H1 (cell line): ENCODE measurements at regions not wholly inside any gene's neighbourhood (a gene's known extent, or its start where the extent isn't known, plus 50 kb on each side); places are given as distances from the start of the nearest gene placed in this dataset.

Source experiments
- CTCF ChIA-PET: fragments of 300-600 bp; sonication (Branson Sonifier 250); formaldehyde crosslinking; loops from one replicate; lab custom pipeline; 2021; ENCODE audit not compliant: partially characterized antibody; lab: Charles Lee
- POLR2A ChIA-PET: fragments of 300-600 bp; sonication (Branson Sonifier 250); formaldehyde crosslinking; loops from one replicate; lab custom pipeline; 2021; ENCODE audit warnings: inconsistent platforms; ENCODE audit not compliant: partially characterized antibody; lab: Charles Lee
- DNase-seq, 2 experiments: peaks; one replicate each; pipeline versions ENCODE4 v3.0.0 to v3.0.0-alpha.2; 2010 to 2022; ENCODE audit warnings: low spot score in 2 of 2, low read depth in 1 of 2, mixed read lengths in 1 of 2
- FAIRE-seq: peaks from 2 replicates; lab custom pipeline; 2011; peaks lifted over from hg19 to GRCh38; lab: Jason Lieb, UNC
- H2AFZ ChIP-seq: 2 replicates; pipeline ENCODE4 v1.8.1; 2012; ENCODE audit warnings: low read length, inconsistent platforms
- H2AK5ac ChIP-seq: 2 replicates; pipeline ENCODE4 v1.6.1; 2013; ENCODE audit warnings: low read depth, low read length
- H2BK120ac ChIP-seq: replicated peaks from 2 replicates; pipeline ENCODE3; 2013; ENCODE audit warnings: low read depth, low read length, inconsistent platforms
- H2BK12ac ChIP-seq: 2 replicates; pipeline ENCODE4 v1.6.1; 2013; ENCODE audit warnings: low read depth, low read length
- H2BK15ac ChIP-seq: 2 replicates; pipeline ENCODE4 v1.6.1; 2013; ENCODE audit warnings: low read length
- H2BK20ac ChIP-seq: 2 replicates; pipeline ENCODE4 v1.6.1; 2013; ENCODE audit warnings: low read length
- H2BK5ac ChIP-seq: 2 replicates; pipeline ENCODE4 v1.6.1; 2013; ENCODE audit warnings: low read depth, low read length
- H3K14ac ChIP-seq: 2 replicates; pipeline ENCODE4 v1.6.1; 2013; ENCODE audit warnings: inconsistent platforms; ENCODE audit not compliant: insufficient read length
- H3K18ac ChIP-seq: 2 replicates; pipeline ENCODE4 v1.6.1; 2013; ENCODE audit warnings: low read length; ENCODE audit errors: extremely low read depth
- H3K23ac ChIP-seq: 2 replicates; pipeline ENCODE4 v1.6.1; 2013; ENCODE audit warnings: inconsistent platforms; ENCODE audit not compliant: insufficient read length
- H3K23me2 ChIP-seq: 2 replicates; pipeline ENCODE4 v1.6.1; 2013; ENCODE audit warnings: low read depth, low read length
- H3K27ac ChIP-seq: 2 replicates; pipeline ENCODE4 v1.6.1; 2011; ENCODE audit warnings: low read depth, low read length, inconsistent platforms
- H3K27me3 ChIP-seq, 4 experiments: replicated peaks in 1 of 4; 1 replicate in 1 of 4; 2 replicates in 3 of 4; pipeline versions ENCODE4 v1.6.1 to v1.8.1; 2011 to 2013; ENCODE audit warnings: low read length in 3 of 4, mild to moderate bottlenecking in 3 of 4, inconsistent platforms in 2 of 4, mixed read lengths in 2 of 4, moderate library complexity in 1 of 4; ENCODE audit not compliant: control insufficient read depth in 3 of 4, insufficient read depth in 3 of 4; ENCODE audit errors: extremely low read depth in 1 of 4
- H3K36me3 ChIP-seq, 4 experiments: 2 replicates each; pipeline versions ENCODE4 v1.6.1 to v1.8.1; 2011 to 2013; ENCODE audit warnings: mild to moderate bottlenecking in 4 of 4, low read length in 3 of 4, moderate library complexity in 2 of 4, control low read depth in 1 of 4, inconsistent platforms in 1 of 4; ENCODE audit not compliant: insufficient read depth in 4 of 4, control insufficient read depth in 2 of 4
- H3K4ac ChIP-seq: replicated peaks from 2 replicates; pipeline ENCODE3; 2013; ENCODE audit warnings: low read length, low read depth, mixed read lengths, inconsistent platforms; ENCODE audit not compliant: insufficient read length
- H3K4me1 ChIP-seq, 4 experiments: replicated peaks in 1 of 4; 1 replicate in 1 of 4; 2 replicates in 3 of 4; pipeline versions ENCODE4 v1.6.1 to v1.8.1; 2011 to 2013; ENCODE audit warnings: low read length in 3 of 4, inconsistent platforms in 2 of 4, mixed read lengths in 1 of 4; ENCODE audit not compliant: insufficient read depth in 4 of 4, control insufficient read depth in 3 of 4
- H3K4me2 ChIP-seq, 2 experiments: 2 replicates each; pipeline versions ENCODE4 v1.6.1 to v1.8.1; 2011 to 2013; ENCODE audit warnings: low read depth in 2 of 2, low read length in 2 of 2, control low read depth in 1 of 2, inconsistent platforms in 1 of 2, mild to moderate bottlenecking in 1 of 2; ENCODE audit not compliant: insufficient read depth in 1 of 2
- H3K4me3 ChIP-seq, 4 experiments: fragments of 200-600, 300-600 bp in 1 of 4; sonication (generic), shearing (Covaris generic), sonication (Bioruptor Twin) in 1 of 4; 2 replicates each; pipeline versions ENCODE4 v1.5.1 to v1.8.1; 2011 to 2016; ENCODE audit warnings: low read length in 4 of 4, low read depth in 3 of 4, control low read depth in 2 of 4, inconsistent platforms in 2 of 4, mild to moderate bottlenecking in 2 of 4, mixed read lengths in 1 of 4, moderate library complexity in 1 of 4; ENCODE audit not compliant: insufficient read depth in 2 of 4; ENCODE audit errors: extremely low read depth in 1 of 4
- H3K56ac ChIP-seq: replicated peaks from 2 replicates; pipeline ENCODE3; 2013; ENCODE audit warnings: low read depth, mild to moderate bottlenecking, mixed read lengths, low read length, inconsistent platforms; ENCODE audit not compliant: insufficient read length
- H3K79me1 ChIP-seq: 2 replicates; pipeline ENCODE4 v1.6.1; 2013; ENCODE audit warnings: low read depth, low read length, control low read depth
- H3K79me2 ChIP-seq, 2 experiments: 2 replicates each; pipeline versions ENCODE4 v1.6.1 to v1.8.1; 2012 to 2013; ENCODE audit warnings: low read length in 2 of 2, mild to moderate bottlenecking in 2 of 2, inconsistent platforms in 1 of 2; ENCODE audit not compliant: insufficient read depth in 2 of 2, control insufficient read depth in 1 of 2
- H3K9ac ChIP-seq, 4 experiments: replicated peaks in 1 of 4; 1 replicate in 1 of 4; 2 replicates in 3 of 4; pipeline versions ENCODE4 v1.6.1 to v1.8.1; 2011 to 2013; ENCODE audit warnings: low read depth in 3 of 4, low read length in 3 of 4, control low read depth in 2 of 4, mild to moderate bottlenecking in 2 of 4, moderate library complexity in 2 of 4, inconsistent platforms in 1 of 4; ENCODE audit errors: extremely low read depth in 1 of 4
- H3K9me3 ChIP-seq, 2 experiments: 2 replicates each; pipeline versions ENCODE4 v1.6.1 to v1.8.1; 2012 to 2013; ENCODE audit warnings: mild to moderate bottlenecking in 2 of 2, moderate library complexity in 2 of 2, control low read depth in 1 of 2, inconsistent platforms in 1 of 2, low read depth in 1 of 2, low read length in 1 of 2, mixed read lengths in 1 of 2; ENCODE audit not compliant: insufficient read depth in 2 of 2
- H4K20me1 ChIP-seq, 2 experiments: replicated peaks in 1 of 2; 2 replicates each; pipeline versions ENCODE3 to v1.8.1; 2011 to 2013; ENCODE audit warnings: inconsistent platforms in 2 of 2, low read length in 2 of 2, mild to moderate bottlenecking in 1 of 2; ENCODE audit not compliant: insufficient read depth in 2 of 2, control insufficient read depth in 1 of 2
- H4K5ac ChIP-seq: 2 replicates; pipeline ENCODE4 v1.6.1; 2013; ENCODE audit warnings: low read length, low read depth, mixed read lengths, inconsistent platforms; ENCODE audit not compliant: insufficient read length
- H4K8ac ChIP-seq: 2 replicates; pipeline ENCODE4 v1.8.0; 2013; ENCODE audit warnings: mild to moderate bottlenecking, moderate library complexity, low read length, inconsistent platforms; ENCODE audit not compliant: insufficient read depth; ENCODE audit errors: extremely low read depth
- H4K91ac ChIP-seq: replicated peaks from 2 replicates; pipeline ENCODE3; 2013; ENCODE audit warnings: low read length, mixed read lengths, inconsistent platforms; ENCODE audit not compliant: insufficient read length
- CTCF ChIP-seq, 3 experiments: IDR thresholded peaks; 1 replicate in 2 of 3; 2 replicates in 1 of 3; pipeline versions ENCODE4 v1.5.1 to v1.6.1; 2011; ENCODE audit warnings: low read length in 3 of 3, mild to moderate bottlenecking in 3 of 3, inconsistent platforms in 2 of 3, low read depth in 1 of 3, moderate library complexity in 1 of 3; ENCODE audit not compliant: insufficient read depth in 1 of 3; ENCODE audit errors: control extremely low read depth in 1 of 3
- POLR2AphosphoS5 ChIP-seq: IDR thresholded peaks from 2 replicates; pipeline ENCODE4 v1.6.1; 2011; ENCODE audit warnings: low read depth, low read length
- POU5F1 ChIP-seq: IDR thresholded peaks from 2 replicates; pipeline ENCODE4 v1.6.1; 2011; ENCODE audit warnings: low read depth, mild to moderate bottlenecking, low read length, moderate library complexity
- RAD21 ChIP-seq, 2 experiments: IDR thresholded peaks in 1 of 2; conservative IDR thresholded peaks in 1 of 2; 2 replicates each; pipeline ENCODE4 v1.6.1; 2011; ENCODE audit warnings: low read depth in 2 of 2, low read length in 2 of 2, improper control_type of control experiment in 1 of 2, inconsistent platforms in 1 of 2, mild to moderate bottlenecking in 1 of 2, moderate library complexity in 1 of 2
- RNF2 ChIP-seq: fragments of 200-900, 300-1000 bp; sonication (generic); IDR thresholded peaks from 2 replicates; pipeline ENCODE4 v1.7.1; 2016; ENCODE audit warnings: borderline replicate concordance, low read depth, mild to moderate bottlenecking, antibody characterized with exemption, low read length; ENCODE audit not compliant: poor library complexity, severe bottlenecking; ENCODE audit errors: missing control alignments
- RXRA ChIP-seq: IDR thresholded peaks from 2 replicates; pipeline ENCODE4 v1.6.1; 2011; ENCODE audit warnings: low read depth, mild to moderate bottlenecking, low read length, moderate library complexity; ENCODE audit not compliant: insufficient read depth
- SAP30 ChIP-seq: fragments of 300-600 bp; sonication (generic); IDR thresholded peaks from 2 replicates; pipeline ENCODE4 v1.7.1; 2012; ENCODE audit warnings: low read length, moderate library complexity, mild to moderate bottlenecking, inconsistent platforms; ENCODE audit not compliant: insufficient read depth, insufficient replicate concordance
- USF2 ChIP-seq: IDR thresholded peaks from 2 replicates; pipeline ENCODE4 v1.6.1; 2011; ENCODE audit warnings: low read length, improper control_type of control experiment
- whole genome bisulfite sequencing, 2 experiments: shearing (Covaris generic) in 1 of 2; methylation state at CpG; one replicate each; pipeline versions ENCODE4 v1.1.6 to v1.1.7; 2013 to 2015; ENCODE audit warnings: low lambda C conversion rate in 2 of 2, mixed read lengths in 2 of 2, inconsistent platforms in 1 of 2, low coverage in 1 of 2, missing lambda C conversion rate in 1 of 2; ENCODE audit not compliant: insufficient replicate concordance in 2 of 2, insufficient coverage in 1 of 2, insufficient read length in 1 of 2; ENCODE audit errors: extremely low coverage in 1 of 2, missing lambda C conversion rate in 1 of 2; 5-methylcytosine and 5-hydroxymethylcytosine counted together

- Histone ChIP-seq H4K20me1 (no peaks in the 10 kb centered on the region), H3K18ac (no peak overlapping the region), H3K14ac (no peak overlapping the region), H3K9ac (no peak overlapping the region), H3K4ac (no peak overlapping the region), H3K79me2 (no peaks in the 10 kb centered on the region), H2AK5ac (no peak overlapping the region), H2BK12ac (no peak overlapping the region), H2BK120ac (no peak overlapping the region), H3K9me3 (no peaks in the 10 kb centered on the region), H4K5ac (no peak overlapping the region), H3K23ac (no peak overlapping the region), H3K79me1 (no peaks in the 10 kb centered on the region), H3K27me3 (no peaks in the 10 kb centered on the region), H2AFZ (no peak overlapping the region), H3K4me3 (no peak overlapping the region), H3K4me1 (no peaks in the 10 kb centered on the region), H4K8ac (no peak overlapping the region), H3K56ac (no peak overlapping the region), H3K27ac (no peak overlapping the region), H2BK5ac (no peak overlapping the region), H4K91ac (no peak overlapping the region), H3K23me2 (no peaks in the 10 kb centered on the region), H3K36me3 (no peaks in the 10 kb centered on the region), H2BK20ac (no peak overlapping the region), H2BK15ac (no peak overlapping the region), H3K4me2 (no peak overlapping the region)
- CTCF ChIA-PET: interaction anchor here (0.7 to 3.2 kb wide), 18 partner anchors 11 to 812 kb away, joined by 3 to 15 read pairs (median 4); no protein-coding TSS in a partner anchor
- WGBS, 2 experiments: 48% methylated on average over 7 of the region's 7 CpGs; no CpG with 5 or more reads in 1 of the 2 experiments
- DNase-seq (no peak), FAIRE-seq (no peak)
- POLR2A ChIA-PET: no interaction called here
- TF ChIP-seq RAD21 (IDR thresholded peaks at IDR 0.05 in 1 of 2, conservative IDR thresholded peaks at IDR 0.05 in 1 of 2; ENCODE audit: low read depth in 2 of 2, low read length in 2 of 2) (peak; percentile 84 to 88), POLR2AphosphoS5 (no peak), POU5F1 (no peak), CTCF (IDR thresholded peaks at IDR 0.05; ENCODE audit: control extremely low read depth in 1 of 3, insufficient read depth in 1 of 3, low read depth in 1 of 3, low read length in 3 of 3) (peak in 2 of 3 experiments; percentile 53 to 61; a peak in 2 of 4 replicates), SAP30 (no peak), RNF2 (no peak), RXRA (no peak), USF2 (no peak)
Measured at GRCh38 chr12:58346032-58346632, 404.8 kb downstream of the ATP23 start.
